NT2/D1 (cell line): ENCODE measurements at regions not wholly inside any gene's neighbourhood (a gene's known extent, or its start where the extent isn't known, plus 50 kb on each side); places are given as distances from the start of the nearest gene placed in this dataset.

ENCODE experiments used
- SUZ12 ChIP-seq: IDR thresholded peaks from 2 replicates; pipeline ENCODE4 v1.6.1; 2011; ENCODE audit not compliant: insufficient read length, insufficient read depth; ENCODE audit errors: extremely low read depth
- YY1 ChIP-seq: IDR thresholded peaks from 2 replicates; pipeline ENCODE4 v1.6.1; 2011; ENCODE audit not compliant: insufficient read length, insufficient read depth

DNA sequence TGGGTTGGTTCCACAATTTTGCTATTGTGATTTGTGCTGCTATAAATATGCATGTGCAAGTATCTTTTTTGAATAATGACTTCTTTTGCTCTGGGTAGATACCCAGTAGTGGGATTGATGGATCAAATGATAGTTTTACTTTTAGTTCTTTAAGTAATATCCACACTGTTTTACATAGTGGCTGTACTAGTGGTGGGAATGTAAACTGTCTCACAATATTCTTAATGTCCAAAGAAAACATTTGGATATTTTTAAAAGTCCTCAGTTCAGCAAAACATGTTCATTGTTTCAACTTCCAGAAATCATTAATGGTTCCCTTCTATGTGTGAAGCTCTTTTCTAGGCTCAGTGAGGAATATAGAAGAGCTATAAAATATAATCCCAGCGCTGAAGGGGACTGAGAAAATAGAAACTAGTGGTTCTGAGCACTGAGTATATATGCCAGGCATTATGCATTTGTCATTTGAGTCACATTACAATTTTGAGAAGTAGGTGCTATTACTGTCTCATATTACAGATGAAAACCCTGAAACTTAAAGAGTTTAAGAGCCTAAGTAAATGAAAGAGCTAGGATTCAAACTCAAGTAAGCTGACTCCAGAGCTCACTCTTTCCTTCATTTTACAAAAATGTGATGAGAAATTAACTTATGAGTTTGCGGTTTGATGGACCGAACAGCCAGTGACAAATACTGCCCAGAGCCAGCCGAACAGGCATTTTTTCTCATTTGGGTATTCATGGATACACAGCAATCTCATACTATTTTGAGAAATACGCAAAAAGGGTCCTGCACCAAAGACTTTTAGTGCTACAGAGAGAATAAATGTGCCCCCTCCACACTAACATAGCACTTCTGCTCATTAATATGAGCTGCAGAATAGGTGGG lies 250.1 kb downstream of the TBX18 start:
- TF ChIP-seq SUZ12 (no peak), YY1 (no peak)
